IMR-90 (cell line): ENCODE measurements at regions not wholly inside any gene's neighbourhood (a gene's known extent, or its start where the extent isn't known, plus 50 kb on each side); places are given as distances from the start of the nearest gene placed in this dataset.

ENCODE experiments used
- ATAC-seq: fragments of 200-7000 bp; cut with Tn5 transposase; 2 replicates; pipeline ENCODE4 v1.9.1; 2020; ENCODE audit warnings: low read depth, mild to moderate bottlenecking, moderate library complexity
- BruUV-seq: library from RNA; stranded (reverse); fragments of 400-500 nt; replicated peaks from 2 replicates; lab custom pipeline; 2021; lab: Mats Ljungman, UMichigan
- CTCF ChIA-PET: fragments of 300-600 bp; formaldehyde crosslinking; extraction: SDS; loops from one replicate; lab custom pipeline; 2021; ENCODE audit warnings: antibody characterized with exemption; lab: Yijun Ruan, JAX
- POLR2A ChIA-PET: fragments of 300-600 bp; sonication (Branson Sonifier 250); formaldehyde crosslinking; loops from one replicate; lab custom pipeline; 2022; ENCODE audit warnings: antibody characterized with exemption; ENCODE audit not compliant: unreplicated experiment; lab: Charles Lee
- DNase-seq: peaks from one replicate; pipeline ENCODE4 v3.0.0; 2013
- H2AFZ ChIP-seq: replicated peaks from 2 replicates; pipeline ENCODE3; 2013; ENCODE audit warnings: low read length, mild to moderate bottlenecking; ENCODE audit not compliant: poor library complexity
- H2AK5ac ChIP-seq: 2 replicates; pipeline ENCODE4 v1.6.1; 2013; ENCODE audit warnings: low read depth, low read length, inconsistent platforms
- H2AK9ac ChIP-seq: replicated peaks from 2 replicates; pipeline ENCODE3; 2013; ENCODE audit warnings: mild to moderate bottlenecking, low read depth, low read length, moderate library complexity; ENCODE audit not compliant: poor library complexity
- H2BK120ac ChIP-seq: 2 replicates; pipeline ENCODE4 v1.6.1; 2013; ENCODE audit warnings: low read depth, low read length, inconsistent platforms
- H2BK15ac ChIP-seq: 3 replicates; pipeline ENCODE4 v1.6.1; 2013; ENCODE audit warnings: low read depth, low read length, inconsistent platforms
- H2BK20ac ChIP-seq: 2 replicates; pipeline ENCODE4 v1.6.1; 2013; ENCODE audit warnings: low read depth, mild to moderate bottlenecking, inconsistent platforms, low read length, moderate library complexity
- H2BK5ac ChIP-seq: 2 replicates; pipeline ENCODE4 v1.6.1; 2013; ENCODE audit warnings: mild to moderate bottlenecking, low read depth, low read length, inconsistent platforms; ENCODE audit not compliant: poor library complexity, severe bottlenecking
- H3K14ac ChIP-seq: replicated peaks from 2 replicates; pipeline ENCODE4 v1.6.1; 2013; ENCODE audit warnings: low read depth, low read length, inconsistent platforms
- H3K18ac ChIP-seq: 2 replicates; pipeline ENCODE4 v1.6.1; 2013; ENCODE audit warnings: low read depth, low read length, control low read depth
- H3K23ac ChIP-seq: 2 replicates; pipeline ENCODE4 v1.6.1; 2013; ENCODE audit warnings: low read depth, low read length, inconsistent platforms
- H3K27ac ChIP-seq: 2 replicates; pipeline ENCODE4 v1.5.1; 2013; ENCODE audit warnings: mild to moderate bottlenecking, control low read depth, low read length; ENCODE audit not compliant: insufficient read depth
- H3K27me3 ChIP-seq: 2 replicates; pipeline ENCODE4 v1.6.1; 2013; ENCODE audit warnings: low read length; ENCODE audit not compliant: control insufficient read depth, insufficient read depth
- H3K36me3 ChIP-seq: 2 replicates; pipeline ENCODE4 v1.6.1; 2013; ENCODE audit warnings: low read length, mixed read lengths; ENCODE audit not compliant: control insufficient read depth, insufficient read depth
- H3K4ac ChIP-seq: 2 replicates; pipeline ENCODE4 v1.6.1; 2013; ENCODE audit warnings: low read depth, low read length, inconsistent platforms
- H3K4me1 ChIP-seq: 2 replicates; pipeline ENCODE4 v1.6.1; 2013; ENCODE audit warnings: low read length, mixed read lengths; ENCODE audit not compliant: control insufficient read depth, insufficient read depth
- H3K4me2 ChIP-seq: 2 replicates; pipeline ENCODE4 v1.6.1; 2013; ENCODE audit warnings: low read depth, mild to moderate bottlenecking, control low read depth, low read length, moderate library complexity
- H3K4me3 ChIP-seq: 2 replicates; pipeline ENCODE4 v1.5.1; 2013; ENCODE audit warnings: low read depth, mild to moderate bottlenecking, control low read depth, low read length, moderate library complexity; ENCODE audit not compliant: insufficient read depth
- H3K56ac ChIP-seq: 2 replicates; pipeline ENCODE4 v1.6.1; 2013; ENCODE audit warnings: low read length, inconsistent platforms; ENCODE audit not compliant: insufficient read depth; ENCODE audit errors: extremely low read depth
- H3K79me1 ChIP-seq, 2 experiments: 2 replicates each; pipeline ENCODE4 v1.6.1; 2013; ENCODE audit warnings: low read length in 2 of 2, inconsistent platforms in 1 of 2, low read depth in 1 of 2
- H3K9ac ChIP-seq: 2 replicates; pipeline ENCODE4 v1.6.1; 2013; ENCODE audit warnings: low read depth, low read length, control low read depth
- H3K9me1 ChIP-seq: 2 replicates; pipeline ENCODE4 v1.6.1; 2013; ENCODE audit warnings: low read length, inconsistent platforms; ENCODE audit not compliant: insufficient read depth
- H3K9me3 ChIP-seq: 2 replicates; pipeline ENCODE4 v1.6.1; 2013; ENCODE audit warnings: low read length; ENCODE audit not compliant: control insufficient read depth, insufficient read depth
- H4K20me1 ChIP-seq: 2 replicates; pipeline ENCODE4 v1.6.1; 2013; ENCODE audit warnings: low read length, inconsistent platforms; ENCODE audit not compliant: insufficient read depth
- H4K5ac ChIP-seq: 2 replicates; pipeline ENCODE4 v1.6.1; 2013; ENCODE audit warnings: mild to moderate bottlenecking, low read depth, low read length, control low read depth
- H4K8ac ChIP-seq, 2 experiments: 2 replicates each; pipeline ENCODE4 v1.6.1; 2013; ENCODE audit warnings: low read depth in 2 of 2, low read length in 2 of 2, control low read depth in 1 of 2, inconsistent platforms in 1 of 2
- H4K91ac ChIP-seq: 2 replicates; pipeline ENCODE4 v1.6.1; 2013; ENCODE audit warnings: low read depth, low read length, inconsistent platforms; ENCODE audit not compliant: insufficient read depth
- NFE2L2 ChIP-seq: fragments of 150-350 bp; IDR thresholded peaks from 2 replicates; pipeline ENCODE4 v1.6.1; 2016; ENCODE audit warnings: low read depth, mild to moderate bottlenecking, low read length
- WGBS, 2 experiments: methylation state at CpG; one replicate each; pipeline versions ENCODE4 v1.1.5 to v1.1.7; 2013; ENCODE audit warnings: missing lambda C conversion rate in 2 of 2; ENCODE audit not compliant: insufficient read length in 1 of 2; ENCODE audit errors: extremely low coverage in 2 of 2; 5-methylcytosine and 5-hydroxymethylcytosine counted together
- dilution Hi-C: fragments of 300-500 bp; cut with HindIII; formaldehyde crosslinking; loops from one replicate; pipeline ENCODE4 v1.14.3; 2018; ENCODE audit warnings: low sequenced_read_pairs; ENCODE audit not compliant: unreplicated experiment
- in situ Hi-C: fragments of 300-500 bp; cut with MboI; formaldehyde crosslinking; loops from 3 replicates; pipeline ENCODE4 v1.14.3; 2019; ENCODE audit warnings: low sequenced_read_pairs, inconsistent platforms, mixed read lengths
- intact Hi-C: fragments of 100-400 bp; cut with micrococcal nuclease; formaldehyde crosslinking; loops from 2 replicates; pipeline ENCODE4 v1.10.0; 2022

DNA sequence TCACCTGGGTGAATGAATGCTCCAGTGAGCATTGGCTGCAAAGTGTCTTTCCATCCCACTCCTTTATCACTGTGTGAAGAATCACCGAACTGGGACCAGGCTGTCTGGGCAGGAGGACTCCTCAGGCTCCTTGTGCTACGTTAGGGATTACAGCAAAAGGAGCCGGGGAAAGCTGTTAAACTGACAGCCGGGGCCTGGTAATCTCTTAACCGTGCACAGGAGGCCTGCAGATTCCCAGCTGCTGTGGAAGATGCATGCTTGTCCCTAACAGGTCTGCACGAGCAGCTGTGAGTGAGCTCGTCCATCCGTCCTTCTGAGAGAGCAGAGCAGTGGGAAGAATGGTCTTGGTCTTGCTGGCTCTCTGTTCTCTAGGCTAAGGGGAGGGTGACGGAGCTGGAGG lies 231.5 kb downstream of the AACS start:
- Histone ChIP-seq H2BK20ac (no peak overlapping the region), H3K56ac (no peak overlapping the region), H2AFZ (no peak overlapping the region), H3K36me3 (no peaks in the 10 kb centered on the region), H3K27me3 (no peaks in the 10 kb centered on the region), H3K27ac (no peak overlapping the region), H3K79me1 (no peaks in the 10 kb centered on the region), H2BK5ac (no peak overlapping the region), H3K4me1 (no peaks in the 10 kb centered on the region), H2AK5ac (no peak overlapping the region), H3K9me1 (no peaks in the 10 kb centered on the region), H2BK15ac (no peak overlapping the region), H3K14ac (no peak overlapping the region), H3K18ac (no peak overlapping the region), H3K4me3 (no peak overlapping the region), H3K9me3 (peaks cover 45% of the 10 kb centered on the region), H4K8ac (no peak overlapping the region), H4K91ac (no peak overlapping the region), H2AK9ac (no peak overlapping the region), H3K9ac (no peak overlapping the region), H2BK120ac (no peak overlapping the region), H4K5ac (no peak overlapping the region), H3K4me2 (no peak overlapping the region), H4K20me1 (no peaks in the 10 kb centered on the region), H3K23ac (no peak overlapping the region), H3K4ac (no peak overlapping the region)
- ChIA-PET CTCF (interaction anchor here (0.6 kb wide), 1 partner anchor 124 kb away, joined by 3 read pairs; no protein-coding TSS in a partner anchor), POLR2A (no interaction called here)
- TF ChIP-seq NFE2L2: no peak
- 4% methylated on average over 5 of the region's 9 CpGs; no CpG with 5 or more reads in 1 of the 2 experiments for WGBS, 2 experiments
- in situ Hi-C loops: no loop called here
- dilution Hi-C loops: no loop called here
- no peak for DNase-seq
- no TSS peak for BruUV-seq
- no peak for ATAC-seq
- intact Hi-C loops: no loop called here
